OCI-LY7 (cell line): ENCODE measurements at regions not wholly inside any gene's neighbourhood (a gene's known extent, or its start where the extent isn't known, plus 50 kb on each side); places are given as distances from the start of the nearest gene placed in this dataset.
"Not testable (repeated sequence)": the region's sequence is repeated elsewhere in the genome, so short reads cannot be mapped to it uniquely, and the experiment has no call there.

ENCODE experiments used
- BruUV-seq: library from RNA; stranded (reverse); fragments of 400-500 nt; replicated peaks from 2 replicates; lab custom pipeline; 2021; lab: Mats Ljungman, UMichigan
- CTCF ChIA-PET: fragments of 300-600 bp; sonication (Branson Sonifier 250); formaldehyde crosslinking; loops from one replicate; lab custom pipeline; 2022; ENCODE audit warnings: antibody characterized with exemption; ENCODE audit not compliant: unreplicated experiment; lab: Charles Lee
- POLR2A ChIA-PET: fragments of 300-600 bp; sonication (Branson Sonifier 250); formaldehyde crosslinking; loops from one replicate; lab custom pipeline; 2022; ENCODE audit warnings: antibody characterized with exemption; lab: Charles Lee
- DNase-seq: peaks from one replicate; pipeline ENCODE4 v3.0.0-alpha.2; 2015; ENCODE audit warnings: low spot score
- H2AFZ ChIP-seq: fragments of 200-600 bp; sonication (generic), shearing (Covaris generic); 2 replicates; pipeline ENCODE4 v1.6.1; 2014; ENCODE audit warnings: mild to moderate bottlenecking, antibody characterized with exemption, low read length, moderate library complexity
- H3K27ac ChIP-seq: fragments of 200-600 bp; sonication (generic); 2 replicates; pipeline ENCODE4 v1.5.1; 2014; ENCODE audit warnings: mixed run types, low read depth, mild to moderate bottlenecking, moderate library complexity, low read length, inconsistent platforms; ENCODE audit not compliant: poor library complexity, severe bottlenecking
- H3K36me3 ChIP-seq: fragments of 200-600 bp; sonication (generic); 2 replicates; pipeline ENCODE4 v1.6.1; 2014; ENCODE audit warnings: mild to moderate bottlenecking, antibody characterized with exemption, low read length, moderate library complexity, mixed read lengths; ENCODE audit not compliant: insufficient read depth
- H3K4me1 ChIP-seq: fragments of 200-600 bp; sonication (generic); 2 replicates; pipeline ENCODE4 v1.5.1; 2014; ENCODE audit warnings: mild to moderate bottlenecking, low read length; ENCODE audit not compliant: insufficient read depth, poor library complexity, severe bottlenecking
- H3K4me2 ChIP-seq: fragments of 200-600 bp; sonication (generic); 2 replicates; pipeline ENCODE4 v1.6.1; 2014; ENCODE audit warnings: mild to moderate bottlenecking, low read length
- H3K4me3 ChIP-seq: fragments of 200-600 bp; sonication (generic); 2 replicates; pipeline ENCODE4 v1.5.1; 2014; ENCODE audit warnings: mild to moderate bottlenecking, low read depth, low read length; ENCODE audit not compliant: poor library complexity, severe bottlenecking
- H3K79me2 ChIP-seq: fragments of 200-600 bp; sonication (generic); 2 replicates; pipeline ENCODE4 v1.6.1; 2016; ENCODE audit warnings: low read depth, mild to moderate bottlenecking, low read length, moderate library complexity, mixed read lengths; ENCODE audit not compliant: insufficient read depth
- H3K9me2 ChIP-seq: fragments of 200-600 bp; sonication (generic); 2 replicates; pipeline ENCODE4 v1.6.1; 2016; ENCODE audit warnings: mild to moderate bottlenecking, low read length, mixed read lengths; ENCODE audit not compliant: insufficient read depth
- H3K9me3 ChIP-seq: fragments of 200-600 bp; sonication (generic); 2 replicates; pipeline ENCODE4 v1.6.1; 2014; ENCODE audit warnings: mild to moderate bottlenecking, mixed run types, low read length, mixed read lengths
- H4K20me1 ChIP-seq: fragments of 200-600 bp; sonication (generic); 2 replicates; pipeline ENCODE4 v1.6.1; 2014; ENCODE audit warnings: mild to moderate bottlenecking, antibody characterized with exemption, low read length, moderate library complexity, mixed read lengths; ENCODE audit not compliant: insufficient read depth
- CTCF ChIP-seq: fragments of 200-600 bp; sonication (generic); conservative IDR thresholded peaks from 2 replicates; pipeline ENCODE4 v1.5.1; 2014; ENCODE audit warnings: mild to moderate bottlenecking, antibody characterized with exemption, low read length, moderate library complexity, mixed read lengths
- EZH2phosphoT487 ChIP-seq: fragments of 200-600 bp; sonication (generic); IDR thresholded peaks from 2 replicates; pipeline ENCODE4 v1.6.1; 2018; ENCODE audit warnings: low read depth, borderline replicate concordance, mild to moderate bottlenecking, mixed run types, antibody characterized with exemption, low read length, moderate library complexity, mixed read lengths
- intact Hi-C: fragments of 100-400 bp; cut with micrococcal nuclease; formaldehyde crosslinking; loops from one replicate; pipeline ENCODE4 v1.10.0; 2022; ENCODE audit not compliant: unreplicated experiment

- Histone ChIP-seq H2AFZ (no peak overlapping the region), H4K20me1 (no peaks in the 10 kb centered on the region), H3K79me2 (no peaks in the 10 kb centered on the region), H3K4me3 (no peak overlapping the region), H3K9me2 (no peaks in the 10 kb centered on the region), H3K4me2 (no peak overlapping the region), H3K4me1 (no peaks in the 10 kb centered on the region), H3K9me3 (no peaks in the 10 kb centered on the region), H3K36me3 (no peaks in the 10 kb centered on the region), H3K27ac (no peak overlapping the region)
- intact Hi-C loops = no loop called here
- CTCF ChIA-PET = no interaction called here
- no peak for DNase-seq
- TF ChIP-seq EZH2phosphoT487 (no peak), CTCF (no peak)
- BruUV-seq = no TSS peak
- POLR2A ChIA-PET = no interaction called here
These were observed 691.4 kb upstream of the FSHR start for GRCh38 chr2:49845671-49846070.

- DNase-seq = no peak
- Histone ChIP-seq H3K27ac (no peak overlapping the region), H3K36me3 (no peaks in the 10 kb centered on the region), H3K9me3 (no peaks in the 10 kb centered on the region), H2AFZ (no peak overlapping the region), H3K9me2 (no peaks in the 10 kb centered on the region), H4K20me1 (no peaks in the 10 kb centered on the region), H3K4me3 (no peak overlapping the region), H3K4me1 (no peaks in the 10 kb centered on the region), H3K4me2 (no peak overlapping the region), H3K79me2 (no peaks in the 10 kb centered on the region)
- intact Hi-C loops = no loop called here
- BruUV-seq = no TSS peak
- ChIA-PET POLR2A (interaction anchor here (1.0 kb wide), 1 partner anchor 13 kb away, joined by 3 read pairs; no protein-coding TSS in a partner anchor), CTCF (no interaction called here)
- TF ChIP-seq EZH2phosphoT487 (no peak), CTCF (no peak)
These were observed 690.7 kb upstream of the FSHR start for GRCh38 chr2:49845021-49845420.

GRCh38 chr2:49844113-49844512 lies 689.8 kb upstream of the FSHR start:
- CTCF ChIA-PET, H3K4me3 ChIP-seq: not testable (repeated sequence)

More at GRCh38 chr2:49844113-49844512, 689.8 kb upstream of the FSHR start:
- H3K27ac ChIP-seq, BruUV-seq, H3K36me3 ChIP-seq, H2AFZ ChIP-seq, DNase-seq, H3K4me2 ChIP-seq, H3K9me2 ChIP-seq, H4K20me1 ChIP-seq, H3K79me2 ChIP-seq, H3K9me3 ChIP-seq, intact Hi-C loops, H3K4me1 ChIP-seq: not testable (repeated sequence)
- POLR2A ChIA-PET = interaction anchor here (1.0 kb wide), 1 partner anchor 14 kb away, joined by 3 read pairs; no protein-coding TSS in a partner anchor
